ENCODE measurements at regions not wholly inside any gene's neighbourhood (a gene's known extent, or its start where the extent isn't known, plus 50 kb on each side); places are given as distances from the start of the nearest gene placed in this dataset.
"Not testable (repeated sequence)": the region's sequence is repeated elsewhere in the genome, so short reads cannot be mapped to it uniquely, and the experiment has no call there.

DNA sequence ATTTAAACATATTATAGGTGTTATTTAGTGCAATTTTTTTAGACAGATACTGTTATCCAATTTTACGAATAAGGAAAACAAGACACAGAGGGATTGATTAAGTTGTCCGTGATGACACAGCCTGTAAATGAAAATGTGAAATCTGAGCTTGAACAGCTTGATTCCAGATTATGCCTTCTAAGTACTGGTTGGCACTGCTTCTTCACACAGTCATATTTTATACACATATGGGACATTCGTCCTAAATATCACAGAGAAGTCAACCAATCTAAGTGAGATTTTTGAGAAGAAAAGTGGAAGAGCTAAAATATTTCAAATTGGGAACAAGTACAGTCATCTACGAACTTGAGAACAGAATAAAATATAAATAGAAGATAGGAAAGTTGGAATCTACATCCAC lies 756.3 kb downstream of the BCKDHB start:
- BruUV-seq (replicated peaks), result no TSS peak
- Histone ChIP-seq H3K36me3 (ENCODE audit: insufficient read depth, low read length, poor library complexity, severe bottlenecking) (no peaks in the 10 kb centered on the region), H3K9me3 (ENCODE audit: low read depth, low read length, poor library complexity, severe bottlenecking) (no peaks in the 10 kb centered on the region), H3K27me3 (replicated peaks; ENCODE audit: insufficient read depth, low read depth, low read length, poor library complexity) (no peaks in the 10 kb centered on the region), H3K27ac (ENCODE audit: low read depth, low read length, poor library complexity, severe bottlenecking) (no peak overlapping the region), H3K4me1 (ENCODE audit: insufficient read depth, low read length, poor library complexity, severe bottlenecking) (peaks cover 9% of the 10 kb centered on the region), H3K4me3 (ENCODE audit: low read depth, low read length, poor library complexity, severe bottlenecking) (no peak overlapping the region)
- ChIA-PET CTCF (no interaction called here), POLR2A (ENCODE audit: low non-redundant PET) (interaction anchor here (0.6 kb wide), 1 partner anchor 14 kb away, joined by 3 read pairs; no protein-coding TSS in a partner anchor)
- peak; percentile 15 for DNase-seq (ENCODE audit: low spot score)
- TF ChIP-seq EZH2 (IDR thresholded peaks at IDR 0.05; ENCODE audit: borderline replicate concordance, low read depth, low read length, poor library complexity, severe bottlenecking), result no peak
- TF ChIP-seq, protein P1, sequence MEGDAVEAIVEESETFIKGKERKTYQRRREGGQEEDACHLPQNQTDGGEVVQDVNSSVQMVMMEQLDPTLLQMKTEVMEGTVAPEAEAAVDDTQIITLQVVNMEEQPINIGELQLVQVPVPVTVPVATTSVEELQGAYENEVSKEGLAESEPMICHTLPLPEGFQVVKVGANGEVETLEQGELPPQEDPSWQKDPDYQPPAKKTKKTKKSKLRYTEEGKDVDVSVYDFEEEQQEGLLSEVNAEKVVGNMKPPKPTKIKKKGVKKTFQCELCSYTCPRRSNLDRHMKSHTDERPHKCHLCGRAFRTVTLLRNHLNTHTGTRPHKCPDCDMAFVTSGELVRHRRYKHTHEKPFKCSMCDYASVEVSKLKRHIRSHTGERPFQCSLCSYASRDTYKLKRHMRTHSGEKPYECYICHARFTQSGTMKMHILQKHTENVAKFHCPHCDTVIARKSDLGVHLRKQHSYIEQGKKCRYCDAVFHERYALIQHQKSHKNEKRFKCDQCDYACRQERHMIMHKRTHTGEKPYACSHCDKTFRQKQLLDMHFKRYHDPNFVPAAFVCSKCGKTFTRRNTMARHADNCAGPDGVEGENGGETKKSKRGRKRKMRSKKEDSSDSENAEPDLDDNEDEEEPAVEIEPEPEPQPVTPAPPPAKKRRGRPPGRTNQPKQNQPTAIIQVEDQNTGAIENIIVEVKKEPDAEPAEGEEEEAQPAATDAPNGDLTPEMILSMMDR (conservative IDR thresholded peaks at IDR 0.05; ENCODE audit: low read depth, low read length), result no peak
- intact Hi-C loops (cut with micrococcal nuclease; ENCODE audit: unreplicated experiment), result no loop called here

- ChIA-PET POLR2A (ENCODE audit: low non-redundant PET) (no interaction called here), CTCF (no interaction called here)
- Histone ChIP-seq H3K4me3 (ENCODE audit: low read depth, low read length, poor library complexity, severe bottlenecking) (no peak overlapping the region), H3K4me1 (ENCODE audit: insufficient read depth, low read length, poor library complexity, severe bottlenecking) (peaks cover 9% of the 10 kb centered on the region), H3K27me3 (replicated peaks; ENCODE audit: insufficient read depth, low read depth, low read length, poor library complexity) (no peaks in the 10 kb centered on the region), H3K36me3 (ENCODE audit: insufficient read depth, low read length, poor library complexity, severe bottlenecking) (no peaks in the 10 kb centered on the region), H3K9me3 (ENCODE audit: low read depth, low read length, poor library complexity, severe bottlenecking) (peaks cover 12% of the 10 kb centered on the region), H3K27ac (ENCODE audit: low read depth, low read length, poor library complexity, severe bottlenecking) (no peak overlapping the region)
- intact Hi-C loops (cut with micrococcal nuclease; ENCODE audit: unreplicated experiment), result no loop called here
- no TSS peak for BruUV-seq (replicated peaks)
- no peak for TF ChIP-seq EZH2 (IDR thresholded peaks at IDR 0.05; ENCODE audit: borderline replicate concordance, low read depth, low read length, poor library complexity, severe bottlenecking)
- TF ChIP-seq, protein P1 (conservative IDR thresholded peaks at IDR 0.05; ENCODE audit: low read depth, low read length), result no peak
- DNase-seq (ENCODE audit: low spot score), result no peak
These were observed 753.6 kb downstream of the BCKDHB start for GRCh38 chr6:80860107-80860506.

GRCh38 chr6:80847973-80848372 lies 741.5 kb downstream of the BCKDHB start:
- H3K27ac ChIP-seq (ENCODE audit: low read depth, low read length, poor library complexity, severe bottlenecking); H3K4me3 ChIP-seq (ENCODE audit: low read depth, low read length, poor library complexity, severe bottlenecking); H3K4me1 ChIP-seq (ENCODE audit: insufficient read depth, low read length, poor library complexity, severe bottlenecking); H3K27me3 ChIP-seq (replicated peaks; ENCODE audit: insufficient read depth, low read depth, low read length, poor library complexity); BruUV-seq (replicated peaks); POLR2A ChIA-PET (ENCODE audit: low non-redundant PET); intact Hi-C loops (cut with micrococcal nuclease; ENCODE audit: unreplicated experiment); DNase-seq (ENCODE audit: low spot score); H3K9me3 ChIP-seq (ENCODE audit: low read depth, low read length, poor library complexity, severe bottlenecking); CTCF ChIA-PET; H3K36me3 ChIP-seq (ENCODE audit: insufficient read depth, low read length, poor library complexity, severe bottlenecking): not testable (repeated sequence)

- no peaks in the 10 kb centered on the region for H3K36me3 ChIP-seq (ENCODE audit: insufficient read depth, low read length, poor library complexity, severe bottlenecking)
- H3K4me1 ChIP-seq (ENCODE audit: insufficient read depth, low read length, poor library complexity, severe bottlenecking), result no peaks in the 10 kb centered on the region
- H3K9me3 ChIP-seq (ENCODE audit: low read depth, low read length, poor library complexity, severe bottlenecking), result no peaks in the 10 kb centered on the region
- H3K27ac ChIP-seq (ENCODE audit: low read depth, low read length, poor library complexity, severe bottlenecking), result no peak overlapping the region
- BruUV-seq (replicated peaks), result no TSS peak
- TF ChIP-seq EZH2 (IDR thresholded peaks at IDR 0.05; ENCODE audit: borderline replicate concordance, low read depth, low read length, poor library complexity, severe bottlenecking), result no peak
- TF ChIP-seq, protein P1 (conservative IDR thresholded peaks at IDR 0.05; ENCODE audit: low read depth, low read length), result no peak
- intact Hi-C loops (cut with micrococcal nuclease; ENCODE audit: unreplicated experiment), result no loop called here
- no peaks in the 10 kb centered on the region for H3K27me3 ChIP-seq (replicated peaks; ENCODE audit: insufficient read depth, low read depth, low read length, poor library complexity)
- CTCF ChIA-PET, result no interaction called here
- POLR2A ChIA-PET (ENCODE audit: low non-redundant PET), result no interaction called here
- DNase-seq (ENCODE audit: low spot score), result no peak
- no peak overlapping the region for H3K4me3 ChIP-seq (ENCODE audit: low read depth, low read length, poor library complexity, severe bottlenecking)
These were observed 725.9 kb downstream of the BCKDHB start for GRCh38 chr6:80832337-80832736.
